Muscle of back (tissue), 3 donors: ENCODE measurements at regions not wholly inside any gene's neighbourhood (a gene's known extent, or its start where the extent isn't known, plus 50 kb on each side); places are given as distances from the start of the nearest gene placed in this dataset.
"Not testable (repeated sequence)": the region's sequence is repeated elsewhere in the genome, so short reads cannot be mapped to it uniquely, and the experiment has no call there.

Experiments used
- DNase-seq, 3 donors: peaks; one replicate each; pipeline versions ENCODE4 v3.0.0 to v3.0.0-alpha.2; 2013

DNA sequence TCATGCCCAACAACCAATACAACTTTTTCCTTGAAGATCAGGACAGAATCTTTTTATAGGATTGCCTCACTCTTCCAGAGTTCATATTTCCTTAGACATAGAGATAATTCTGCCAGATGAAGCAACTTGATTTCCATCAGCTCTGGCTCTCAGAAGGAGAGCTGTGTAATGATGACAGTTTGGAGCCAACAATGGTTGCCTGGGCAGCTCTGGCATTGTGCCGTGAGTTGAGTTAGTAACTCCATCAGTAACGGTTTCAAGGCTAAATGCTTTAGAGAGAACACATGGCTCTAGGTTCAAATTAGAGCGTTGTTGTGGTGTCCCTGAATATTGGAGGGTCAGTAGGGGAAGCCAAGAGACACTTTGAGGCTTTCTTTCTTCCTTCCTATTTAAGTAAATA is 501.7 kb upstream of the SEL1L start:
- DNase-seq: no peak

- DNase-seq: not testable (repeated sequence)
Observed at GRCh38 chr14:82038066-82038465, 504.4 kb upstream of the SEL1L start.

DNA sequence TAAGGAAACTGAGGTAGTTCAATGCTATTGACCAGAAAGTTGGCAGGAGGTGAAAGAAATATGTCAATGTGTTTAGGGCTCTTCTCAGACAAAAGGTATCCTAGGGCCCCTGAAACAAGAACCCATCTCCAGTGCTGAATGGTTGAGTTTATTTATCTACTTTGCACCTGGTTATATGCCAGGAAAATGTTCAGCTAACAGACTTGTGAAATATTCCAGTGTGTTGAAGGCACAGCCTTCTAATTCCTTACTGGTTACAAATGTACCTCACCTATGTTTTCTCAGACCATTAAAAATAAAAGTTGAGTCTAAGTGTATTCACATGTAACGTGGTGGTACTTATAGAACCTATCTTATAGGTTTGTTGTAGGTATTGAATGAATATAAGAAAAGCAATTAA is 511.7 kb upstream of the SEL1L start:
- no peak for DNase-seq

DNA sequence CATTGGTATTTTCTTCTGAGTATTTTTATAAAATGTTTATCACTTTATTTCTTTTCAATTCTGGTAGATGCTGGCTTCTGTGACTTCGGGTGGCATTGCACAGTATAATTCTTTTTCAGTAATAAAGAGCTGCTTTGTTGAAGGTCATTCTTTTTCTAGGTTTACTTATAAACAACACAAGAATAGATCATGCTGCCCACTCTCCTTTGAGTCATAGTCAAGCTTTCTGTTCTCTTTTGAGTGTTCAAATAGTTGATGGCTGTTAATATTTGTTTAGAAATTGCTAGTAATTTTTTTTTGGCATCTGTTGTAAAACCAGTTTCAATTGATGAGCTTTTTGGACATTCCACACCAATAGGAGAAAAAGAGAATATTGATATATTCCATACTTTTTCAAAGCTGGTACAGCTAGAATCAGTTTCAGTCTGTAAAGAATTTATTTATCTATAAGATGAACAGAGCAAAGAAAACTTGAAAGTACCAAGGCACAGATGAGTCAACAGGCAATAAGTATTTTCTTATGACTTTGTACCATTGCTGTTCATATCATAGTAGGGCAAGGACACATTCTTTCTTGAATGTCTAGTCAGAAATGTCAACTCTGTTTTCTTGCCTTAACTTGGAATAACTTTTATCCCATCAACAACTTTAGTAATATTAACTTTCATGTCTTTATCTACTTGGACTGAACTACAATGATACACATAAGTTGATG is 513.0 kb upstream of the SEL1L start:
- no peak for DNase-seq

DNA sequence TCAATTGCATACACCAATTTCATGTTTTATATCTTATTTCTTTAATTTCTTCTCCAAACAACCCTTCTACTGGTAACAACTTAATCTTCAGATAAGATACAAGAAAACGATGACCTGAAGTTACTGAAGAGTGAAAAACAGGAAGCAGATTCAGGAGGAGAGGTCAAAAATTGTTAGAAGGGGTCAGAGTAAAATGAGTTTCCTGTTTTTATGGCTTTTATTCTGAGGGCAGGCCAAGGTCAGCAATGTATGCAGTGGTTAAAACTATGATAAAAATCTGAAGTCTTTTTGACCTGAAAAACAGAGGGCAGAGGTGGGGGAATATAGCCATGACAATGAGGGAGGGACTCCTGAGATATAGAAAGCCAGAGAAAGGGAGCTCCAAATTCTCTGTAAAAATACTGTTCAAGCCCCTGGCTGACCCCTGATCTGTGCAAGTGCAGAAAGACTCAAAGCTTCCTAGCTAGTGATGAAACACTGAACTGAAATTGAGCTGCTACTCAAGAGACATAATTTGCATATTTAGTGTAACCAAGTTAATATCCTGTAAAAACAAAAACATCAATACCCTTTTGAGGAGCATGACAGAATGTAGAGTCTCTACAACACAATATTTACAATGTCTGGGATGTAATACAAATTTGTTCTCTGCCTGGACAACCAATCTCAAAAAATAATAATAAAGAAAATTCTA is 514.3 kb upstream of the SEL1L start:
- DNase-seq: no peak

GRCh38 chr14:82052778-82053177 is 519.1 kb upstream of the SEL1L start:
- DNase-seq: no peak

- peak in 1 of 3 donors; percentile 17 for DNase-seq
Observed at GRCh38 chr14:82055515-82056115, 522.0 kb upstream of the SEL1L start.

- no peak for DNase-seq
Observed at GRCh38 chr14:82060219-82060618, 526.6 kb upstream of the SEL1L start.

DNA sequence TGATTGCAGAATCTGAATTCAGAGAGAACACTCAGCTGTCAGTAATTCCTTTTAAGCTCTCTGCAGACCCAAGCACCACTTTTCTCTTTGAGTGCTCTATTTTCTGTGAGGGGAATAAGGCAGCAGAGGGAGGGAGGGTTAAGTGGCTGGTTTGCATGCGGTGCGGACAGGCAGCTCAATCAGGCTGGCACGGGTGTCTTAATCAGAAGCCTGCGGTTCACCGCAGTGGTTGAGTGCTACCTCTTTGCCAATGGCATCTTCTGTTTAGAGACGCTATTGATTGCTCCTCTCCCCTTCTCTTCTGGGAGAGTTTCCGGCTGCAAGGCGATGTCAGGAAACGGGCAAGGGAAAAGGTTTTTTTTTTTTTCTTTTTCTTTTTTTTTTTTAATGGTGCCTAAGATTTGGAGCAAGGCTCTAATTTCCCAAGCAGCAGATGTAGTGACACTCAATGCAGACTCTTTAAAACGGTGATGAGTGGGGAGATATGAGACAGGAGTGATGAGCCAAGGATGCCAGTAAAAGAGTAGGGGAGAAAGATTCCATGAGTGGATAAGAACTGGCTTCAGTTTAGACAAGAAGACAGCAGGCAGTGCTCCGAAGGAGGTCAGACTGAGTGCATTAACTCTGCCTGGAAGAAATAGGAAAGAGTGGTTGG is 533.7 kb upstream of the SEL1L start:
- no peak for DNase-seq

DNA sequence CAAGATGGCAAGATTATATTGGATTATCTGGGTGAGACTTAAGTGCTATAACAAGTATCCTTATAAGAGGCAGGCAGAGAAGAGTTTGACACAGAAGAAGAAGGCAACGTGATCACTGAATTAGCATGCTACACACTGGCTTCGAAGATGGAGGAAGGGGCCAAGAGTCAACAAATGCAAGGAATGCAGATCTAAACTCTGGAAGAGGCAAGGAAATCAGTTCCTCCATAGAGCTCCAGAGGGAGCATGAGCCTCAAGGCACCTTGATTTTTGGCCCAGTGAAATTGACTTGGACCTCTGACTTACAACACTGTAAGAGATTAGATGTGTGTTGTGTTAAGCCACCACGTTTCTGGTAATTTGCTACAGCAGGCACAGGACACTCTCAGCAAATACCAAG is 536.4 kb upstream of the SEL1L start:
- DNase-seq: no peak

DNA sequence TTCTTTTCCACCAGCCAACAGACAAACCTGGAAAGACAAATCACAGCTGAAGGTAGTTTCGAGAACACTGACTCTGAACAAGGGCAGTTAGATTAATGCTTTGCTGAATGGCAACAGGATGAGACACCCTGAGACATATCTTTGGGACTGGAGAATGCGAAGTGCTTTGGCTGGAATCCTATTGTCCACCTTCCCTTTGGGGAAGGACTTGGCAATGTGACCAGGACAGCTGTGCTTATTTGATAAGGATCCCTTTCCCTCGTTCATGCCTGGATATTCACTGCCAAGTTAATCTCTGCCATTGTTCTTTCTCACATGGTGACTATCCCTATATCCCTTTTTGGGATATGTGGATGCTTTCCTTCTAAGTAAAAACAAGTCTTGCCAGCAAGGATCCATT is 537.1 kb upstream of the SEL1L start:
- DNase-seq: no peak

DNA sequence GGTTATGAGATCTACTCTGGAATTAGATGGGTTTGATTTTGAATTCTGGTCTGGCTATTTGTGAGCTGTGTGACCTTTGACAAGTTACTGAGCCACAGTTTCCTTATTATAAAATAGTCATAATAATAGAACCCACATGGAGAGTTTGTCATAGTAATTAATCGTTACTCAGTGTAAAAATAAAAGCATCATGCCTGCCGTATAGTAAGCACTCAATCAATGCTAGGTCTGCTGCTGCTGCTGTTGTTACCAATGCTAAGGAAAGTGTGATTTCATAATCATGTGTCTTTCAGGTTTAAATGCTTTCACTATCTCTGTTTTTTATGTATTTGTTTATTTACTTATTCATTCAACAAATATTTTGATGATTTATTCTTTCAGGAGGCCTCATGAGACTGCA is 539.9 kb upstream of the SEL1L start:
- no peak for DNase-seq

GRCh38 chr14:82075566-82075965 is 541.9 kb upstream of the SEL1L start:
- DNase-seq: peak; percentile 14 to 59 (median 48)

GRCh38 chr14:82079553-82079952 is 545.9 kb upstream of the SEL1L start:
- DNase-seq: no peak

- no peak for DNase-seq
Observed at GRCh38 chr14:82080370-82080769, 546.7 kb upstream of the SEL1L start.

- DNase-seq: no peak
Observed at GRCh38 chr14:82084813-82085212, 551.2 kb upstream of the SEL1L start.

GRCh38 chr14:82091097-82091496 is 557.4 kb upstream of the SEL1L start:
- DNase-seq: no peak

GRCh38 chr14:82094829-82095345 is 561.2 kb upstream of the SEL1L start:
- no peak for DNase-seq

DNA sequence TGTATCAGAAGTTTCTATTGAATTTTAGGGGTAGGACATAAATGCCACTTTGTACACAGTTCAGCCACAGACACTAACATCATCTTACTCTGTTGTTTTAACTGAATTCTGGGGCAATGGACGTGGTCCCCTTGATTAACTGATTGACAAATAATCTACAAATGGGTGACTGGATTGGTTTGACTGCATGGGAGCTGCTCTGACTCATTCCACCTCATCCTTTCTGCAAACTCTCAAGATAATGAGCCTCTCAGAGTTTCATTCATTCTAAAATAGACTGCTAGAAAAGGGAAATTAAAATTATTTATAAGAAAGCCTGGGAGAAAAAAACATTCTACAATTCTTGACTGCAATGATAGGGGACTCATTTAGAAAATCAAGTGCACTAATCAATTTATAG is 570.4 kb upstream of the SEL1L start:
- no peak for DNase-seq

DNA sequence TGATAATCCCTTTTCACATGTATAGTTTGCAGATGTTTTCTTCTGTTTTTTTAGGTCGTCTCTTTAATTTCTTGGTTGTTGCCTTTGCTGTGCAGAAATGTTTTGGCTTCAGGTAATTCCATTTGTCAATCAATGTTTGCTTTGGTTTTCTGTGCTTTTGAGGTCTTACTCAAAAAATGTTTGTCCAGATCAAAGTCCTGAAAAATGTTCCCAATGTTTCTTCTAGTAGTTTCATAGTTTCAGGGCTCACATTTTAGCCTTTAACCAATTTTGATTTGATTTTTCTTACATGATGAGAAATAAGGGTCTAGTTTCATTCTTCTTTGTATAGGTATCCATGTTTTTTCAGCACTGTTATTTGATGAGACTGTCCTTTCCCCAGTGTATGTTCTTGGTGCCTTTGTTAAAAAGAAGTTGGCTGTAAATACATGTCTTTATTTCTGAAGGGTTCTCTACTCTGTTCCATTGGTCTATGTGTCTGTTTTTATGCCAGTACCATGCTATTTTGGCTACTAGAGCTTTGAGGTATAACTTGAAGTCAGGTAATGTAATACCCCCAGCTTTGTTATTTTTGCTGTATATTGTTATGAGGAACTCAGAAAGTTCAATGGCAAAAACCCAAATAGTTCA is 578.7 kb upstream of the SEL1L start:
- DNase-seq: no peak

GRCh38 chr14:82113007-82113406 is 579.4 kb upstream of the SEL1L start:
- no peak for DNase-seq

- no peak for DNase-seq
Observed at GRCh38 chr14:82113710-82114109, 580.1 kb upstream of the SEL1L start.
